Mesodermal cell (in vitro differentiated cells): ENCODE measurements at regions not wholly inside any gene's neighbourhood (a gene's known extent, or its start where the extent isn't known, plus 50 kb on each side); places are given as distances from the start of the nearest gene placed in this dataset.

Experiments
- H3K27ac ChIP-seq: 2 replicates; pipeline ENCODE4 v1.7.0; 2013; ENCODE audit warnings: mild to moderate bottlenecking, low read depth, low read length, moderate library complexity; ENCODE audit not compliant: severe bottlenecking
- H3K36me3 ChIP-seq: 2 replicates; pipeline ENCODE4 v1.7.1; 2013; ENCODE audit warnings: mild to moderate bottlenecking, low read length, moderate library complexity; ENCODE audit not compliant: control insufficient read depth, insufficient read depth
- H3K4me1 ChIP-seq: one replicate; pipeline ENCODE4 v1.7.1; 2013; ENCODE audit warnings: mild to moderate bottlenecking, low read length; ENCODE audit not compliant: insufficient read depth, control insufficient read depth, poor library complexity, severe bottlenecking
- H3K4me3 ChIP-seq: 2 replicates; pipeline ENCODE4 v1.7.0; 2013; ENCODE audit warnings: low read length, control low read depth, mild to moderate bottlenecking; ENCODE audit not compliant: insufficient read depth, poor library complexity, severe bottlenecking; ENCODE audit errors: extremely low read depth
- H3K9me3 ChIP-seq: 2 replicates; pipeline ENCODE4 v1.7.1; 2013; ENCODE audit warnings: mild to moderate bottlenecking, low read length, moderate library complexity; ENCODE audit not compliant: control insufficient read depth
- WGBS, 2 experiments: methylation state at CpG; one replicate each; pipeline ENCODE4 v1.1.5; 2013; ENCODE audit warnings: missing lambda C conversion rate in 2 of 2; ENCODE audit not compliant: insufficient coverage in 2 of 2; 5-methylcytosine and 5-hydroxymethylcytosine counted together

- Histone ChIP-seq H3K9me3 (no peaks in the 10 kb centered on the region), H3K27ac (no peak overlapping the region), H3K4me3 (no peak overlapping the region), H3K36me3 (no peaks in the 10 kb centered on the region), H3K4me1 (no peaks in the 10 kb centered on the region)
- WGBS, 2 experiments: 67% methylated on average over 1 of the region's 2 CpGs; no CpG with 5 or more reads in 1 of the 2 experiments
Observed at GRCh38 chr13:31925079-31925478, 106.5 kb upstream of the FRY start.

DNA sequence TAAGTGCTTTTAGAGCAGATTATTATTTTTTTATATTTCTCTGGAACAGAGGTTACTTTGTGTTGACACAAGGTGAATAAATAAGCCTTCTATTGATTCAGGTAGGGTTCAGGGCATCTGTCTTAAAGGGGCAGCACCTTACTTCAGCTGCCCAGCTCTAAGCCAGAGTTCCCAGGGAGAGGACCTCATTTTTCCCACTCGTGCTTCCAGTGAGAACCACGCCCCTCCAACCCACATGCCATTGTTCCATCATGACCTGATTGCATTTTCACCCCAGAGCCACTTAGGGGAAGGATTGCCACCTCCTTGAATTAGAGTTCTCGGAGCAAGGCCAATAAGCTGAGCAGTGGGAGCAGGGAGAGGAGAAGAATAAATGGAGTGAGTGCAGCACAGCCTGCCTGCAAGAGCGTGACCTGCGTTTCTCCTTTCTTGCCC is 104.3 kb upstream of the FRY start:
- Histone ChIP-seq H3K4me3 (no peak overlapping the region), H3K27ac (no peak overlapping the region), H3K9me3 (no peaks in the 10 kb centered on the region), H3K4me1 (no peaks in the 10 kb centered on the region), H3K36me3 (no peaks in the 10 kb centered on the region)
- WGBS, 2 experiments: 80 to 100% methylated on average over 2 to 3 of the region's 5 CpGs

GRCh38 chr13:31929031-31929770 is 102.4 kb upstream of the FRY start:
- Histone ChIP-seq H3K4me3 (no peak overlapping the region), H3K4me1 (no peaks in the 10 kb centered on the region), H3K36me3 (no peaks in the 10 kb centered on the region), H3K27ac (no peak overlapping the region), H3K9me3 (no peaks in the 10 kb centered on the region)
- WGBS, 2 experiments: 90 to 100% methylated on average over 1 of the region's 3 CpGs

GRCh38 chr13:31930490-31930889 is 101.1 kb upstream of the FRY start:
- Histone ChIP-seq H3K4me3 (no peak overlapping the region), H3K36me3 (no peaks in the 10 kb centered on the region), H3K4me1 (no peaks in the 10 kb centered on the region), H3K27ac (no peak overlapping the region), H3K9me3 (no peaks in the 10 kb centered on the region)
- 77 to 82% methylated on average over 2 of the region's 2 CpGs for WGBS, 2 experiments

DNA sequence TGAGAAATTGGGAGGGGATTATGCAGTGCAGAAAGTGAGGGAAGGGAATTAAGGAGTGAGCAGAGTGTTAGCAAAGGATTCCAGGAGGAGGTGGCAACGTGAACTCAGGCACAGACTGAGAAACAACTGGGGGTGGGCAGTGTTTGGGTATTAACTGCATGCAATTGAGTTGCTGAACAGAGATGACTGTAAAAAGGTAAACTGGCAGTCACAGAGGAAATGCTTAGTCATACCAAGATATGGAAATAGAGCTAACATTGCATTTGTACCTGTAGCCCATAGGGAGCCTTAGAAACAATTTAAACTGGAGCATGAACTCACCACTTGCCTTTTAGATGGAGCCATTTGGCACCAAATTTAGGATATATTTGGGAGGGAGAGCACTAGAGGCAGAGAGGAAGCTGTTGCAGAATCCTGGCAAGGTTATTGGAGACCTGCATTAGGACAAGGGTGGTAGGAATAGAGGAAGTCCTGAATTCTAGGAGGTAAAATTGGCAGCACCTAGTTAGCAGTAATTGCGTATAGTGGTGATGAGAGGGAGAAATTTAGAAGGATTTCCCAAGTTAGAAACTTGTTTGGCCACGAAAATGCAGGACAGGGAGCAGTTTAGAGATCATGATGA is 100.6 kb upstream of the FRY start:
- Histone ChIP-seq H3K9me3 (no peaks in the 10 kb centered on the region), H3K27ac (no peak overlapping the region), H3K4me3 (no peak overlapping the region), H3K4me1 (no peaks in the 10 kb centered on the region), H3K36me3 (no peaks in the 10 kb centered on the region)
- 59 to 74% methylated on average over 3 of the region's 3 CpGs for WGBS, 2 experiments

- no peaks in the 10 kb centered on the region for H3K36me3 ChIP-seq
- WGBS, 2 experiments: 86 to 90% methylated on average over 2 to 4 of the region's 4 CpGs
- no peaks in the 10 kb centered on the region for H3K4me1 ChIP-seq
- H3K4me3 ChIP-seq: no peak overlapping the region
- H3K9me3 ChIP-seq: no peaks in the 10 kb centered on the region
- H3K27ac ChIP-seq: no peak overlapping the region
Observed at GRCh38 chr13:31937436-31937835, 94.1 kb upstream of the FRY start.

- no peaks in the 10 kb centered on the region for H3K36me3 ChIP-seq
- H3K9me3 ChIP-seq: no peaks in the 10 kb centered on the region
- H3K27ac ChIP-seq: no peak overlapping the region
- H3K4me1 ChIP-seq: no peaks in the 10 kb centered on the region
- H3K4me3 ChIP-seq: no peak overlapping the region
- 98 to 100% methylated on average over 2 to 3 of the region's 4 CpGs for WGBS, 2 experiments
Observed at GRCh38 chr13:31940076-31940475, 91.5 kb upstream of the FRY start.

- WGBS, 2 experiments: 81 to 86% methylated on average over 1 to 2 of the region's 3 CpGs
- Histone ChIP-seq H3K4me3 (no peak overlapping the region), H3K4me1 (no peaks in the 10 kb centered on the region), H3K36me3 (no peaks in the 10 kb centered on the region), H3K27ac (no peak overlapping the region), H3K9me3 (no peaks in the 10 kb centered on the region)
Observed at GRCh38 chr13:31943591-31943990, 88.0 kb upstream of the FRY start.

DNA sequence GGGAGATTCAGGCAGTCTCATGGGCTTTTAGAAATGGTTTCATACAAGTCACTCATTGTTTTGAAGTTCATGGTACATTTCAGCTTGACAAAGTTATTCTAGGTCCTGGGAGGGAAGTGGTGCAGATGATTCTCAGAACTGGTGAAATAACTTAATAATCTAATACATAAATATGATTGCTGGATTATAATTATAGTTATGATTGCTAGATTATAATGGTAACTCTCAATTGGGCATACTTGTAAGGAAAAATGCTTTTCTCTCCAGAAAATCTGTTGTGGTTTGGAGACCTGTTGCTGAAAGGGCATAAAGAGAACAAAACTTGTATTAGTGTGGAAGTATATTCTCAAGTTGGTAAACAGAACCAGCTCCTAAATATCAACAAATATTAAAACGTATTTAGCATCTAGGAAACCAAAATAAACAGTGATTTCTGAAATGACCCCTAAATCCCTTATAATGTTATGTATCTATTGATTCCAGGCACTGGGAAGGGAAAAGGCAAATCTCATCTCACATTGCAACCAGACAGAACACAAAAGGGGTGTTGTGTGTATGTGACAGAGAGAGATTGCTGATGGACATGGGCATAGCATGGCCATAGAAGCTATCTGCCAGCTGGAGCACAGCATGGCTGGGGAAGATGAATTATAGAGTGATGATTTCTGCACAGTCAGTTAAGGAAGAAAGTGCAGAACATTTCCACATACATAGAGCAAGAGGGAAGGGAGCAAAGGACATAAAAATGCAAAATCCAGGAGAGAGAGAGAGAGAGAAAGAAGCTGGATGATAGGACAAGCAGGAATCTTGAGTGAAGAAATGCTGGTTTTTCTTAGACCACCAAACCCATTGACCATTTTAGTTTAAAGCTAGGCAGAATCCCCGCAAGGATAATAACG is 87.1 kb upstream of the FRY start:
- Histone ChIP-seq H3K9me3 (no peaks in the 10 kb centered on the region), H3K27ac (no peak overlapping the region), H3K4me1 (no peaks in the 10 kb centered on the region), H3K4me3 (no peak overlapping the region), H3K36me3 (no peaks in the 10 kb centered on the region)
- WGBS, 2 experiments: no CpG with 5 or more reads among the region's 3 CpGs

DNA sequence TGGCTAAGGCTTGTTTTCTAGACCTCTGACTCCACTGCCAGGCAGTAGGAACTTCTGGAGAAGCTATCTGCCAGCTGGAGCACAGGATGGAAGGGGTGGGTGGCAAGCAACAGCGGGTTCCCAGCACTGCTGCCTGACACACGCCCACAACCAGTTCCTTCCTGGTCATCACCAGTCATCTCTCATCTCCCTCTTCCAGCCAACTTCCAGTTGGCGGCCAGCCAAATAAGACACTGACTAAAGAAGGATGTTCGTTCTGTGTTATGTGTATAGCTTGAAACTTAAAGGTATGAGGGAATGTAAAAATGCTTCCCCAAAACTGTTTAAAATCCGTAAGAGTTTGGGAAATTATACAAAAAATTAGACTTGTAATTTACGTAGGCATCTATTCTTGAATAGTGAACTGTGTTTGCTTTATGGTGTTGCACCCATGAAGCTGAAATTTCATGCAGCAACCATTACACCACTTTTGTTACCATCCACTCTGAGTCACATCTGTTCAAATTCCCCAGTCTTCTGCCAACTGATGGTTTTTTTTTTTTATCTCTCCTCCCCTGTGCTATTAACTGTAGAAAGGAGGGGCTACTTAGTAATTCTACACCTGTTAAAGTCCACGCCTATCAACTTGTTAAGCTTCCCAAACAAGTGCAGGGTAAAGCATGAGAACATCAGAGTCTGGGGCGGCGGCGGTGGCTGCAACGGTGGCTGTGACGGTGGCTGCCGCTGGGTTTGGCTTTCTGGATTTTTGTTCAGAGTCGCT is 86.2 kb upstream of the FRY start:
- H3K4me3 ChIP-seq: no peak overlapping the region
- H3K36me3 ChIP-seq: no peaks in the 10 kb centered on the region
- H3K27ac ChIP-seq: no peak overlapping the region
- WGBS, 2 experiments: 87 to 88% methylated on average over 8 to 9 of the region's 14 CpGs
- H3K9me3 ChIP-seq: no peaks in the 10 kb centered on the region
- no peaks in the 10 kb centered on the region for H3K4me1 ChIP-seq
